ENCODE measurements at regions not wholly inside any gene's neighbourhood (a gene's known extent, or its start where the extent isn't known, plus 50 kb on each side); places are given as distances from the start of the nearest gene placed in this dataset.

- TF ChIP-seq EZH2 (IDR thresholded peaks at IDR 0.05; ENCODE audit: low read depth, unreplicated experiment): no peak
- TF ChIP-seq, protein P1, sequence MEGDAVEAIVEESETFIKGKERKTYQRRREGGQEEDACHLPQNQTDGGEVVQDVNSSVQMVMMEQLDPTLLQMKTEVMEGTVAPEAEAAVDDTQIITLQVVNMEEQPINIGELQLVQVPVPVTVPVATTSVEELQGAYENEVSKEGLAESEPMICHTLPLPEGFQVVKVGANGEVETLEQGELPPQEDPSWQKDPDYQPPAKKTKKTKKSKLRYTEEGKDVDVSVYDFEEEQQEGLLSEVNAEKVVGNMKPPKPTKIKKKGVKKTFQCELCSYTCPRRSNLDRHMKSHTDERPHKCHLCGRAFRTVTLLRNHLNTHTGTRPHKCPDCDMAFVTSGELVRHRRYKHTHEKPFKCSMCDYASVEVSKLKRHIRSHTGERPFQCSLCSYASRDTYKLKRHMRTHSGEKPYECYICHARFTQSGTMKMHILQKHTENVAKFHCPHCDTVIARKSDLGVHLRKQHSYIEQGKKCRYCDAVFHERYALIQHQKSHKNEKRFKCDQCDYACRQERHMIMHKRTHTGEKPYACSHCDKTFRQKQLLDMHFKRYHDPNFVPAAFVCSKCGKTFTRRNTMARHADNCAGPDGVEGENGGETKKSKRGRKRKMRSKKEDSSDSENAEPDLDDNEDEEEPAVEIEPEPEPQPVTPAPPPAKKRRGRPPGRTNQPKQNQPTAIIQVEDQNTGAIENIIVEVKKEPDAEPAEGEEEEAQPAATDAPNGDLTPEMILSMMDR (conservative IDR thresholded peaks at IDR 0.05; ENCODE audit: low read depth in 2 of 2): no peak
- TF ChIP-seq POLR2AphosphoS5 (IDR thresholded peaks at IDR 0.05; ENCODE audit: low read depth): no peak
- TF ChIP-seq CREB1 (CRISPR knock-in tag; IDR thresholded peaks at IDR 0.05; ENCODE audit: low read depth): no peak
Observed at GRCh38 chr13:51007216-51007615, 97.6 kb downstream of the RNASEH2B start.

All from GM23338 (cell line).